Esophagus squamous epithelium (tissue), 4 donors: ENCODE measurements at regions not wholly inside any gene's neighbourhood (a gene's known extent, or its start where the extent isn't known, plus 50 kb on each side); places are given as distances from the start of the nearest gene placed in this dataset.

Source experiments
- POLR2A ChIP-seq, 4 donors: fragments of 450-650 bp; IDR thresholded peaks; one replicate each; pipeline ENCODE4 v1.6.1; 2017; ENCODE audit warnings: antibody characterized with exemption in 4 of 4, mild to moderate bottlenecking in 4 of 4, moderate library complexity in 3 of 4
- TF ChIP-seq, protein P1 (sequence below), 6 experiments: fragments of 450-650 bp in 4 of 6; fragments of 200-600 bp in 2 of 6; sonication (generic) in 2 of 6; IDR thresholded peaks; one replicate each; pipeline ENCODE4 v1.5.1; 2016 to 2019; ENCODE audit warnings: antibody characterized with exemption in 6 of 6, mild to moderate bottlenecking in 4 of 6, moderate library complexity in 4 of 6

GRCh38 chr11:13184295-13184794 lies 93.2 kb upstream of the BMAL1 start:
- TF ChIP-seq, protein P1, sequence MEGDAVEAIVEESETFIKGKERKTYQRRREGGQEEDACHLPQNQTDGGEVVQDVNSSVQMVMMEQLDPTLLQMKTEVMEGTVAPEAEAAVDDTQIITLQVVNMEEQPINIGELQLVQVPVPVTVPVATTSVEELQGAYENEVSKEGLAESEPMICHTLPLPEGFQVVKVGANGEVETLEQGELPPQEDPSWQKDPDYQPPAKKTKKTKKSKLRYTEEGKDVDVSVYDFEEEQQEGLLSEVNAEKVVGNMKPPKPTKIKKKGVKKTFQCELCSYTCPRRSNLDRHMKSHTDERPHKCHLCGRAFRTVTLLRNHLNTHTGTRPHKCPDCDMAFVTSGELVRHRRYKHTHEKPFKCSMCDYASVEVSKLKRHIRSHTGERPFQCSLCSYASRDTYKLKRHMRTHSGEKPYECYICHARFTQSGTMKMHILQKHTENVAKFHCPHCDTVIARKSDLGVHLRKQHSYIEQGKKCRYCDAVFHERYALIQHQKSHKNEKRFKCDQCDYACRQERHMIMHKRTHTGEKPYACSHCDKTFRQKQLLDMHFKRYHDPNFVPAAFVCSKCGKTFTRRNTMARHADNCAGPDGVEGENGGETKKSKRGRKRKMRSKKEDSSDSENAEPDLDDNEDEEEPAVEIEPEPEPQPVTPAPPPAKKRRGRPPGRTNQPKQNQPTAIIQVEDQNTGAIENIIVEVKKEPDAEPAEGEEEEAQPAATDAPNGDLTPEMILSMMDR (IDR thresholded peaks at IDR 0.05): no peak
- no peak for TF ChIP-seq POLR2A (IDR thresholded peaks at IDR 0.05)
